Endothelial cell of umbilical vein (primary cell): ENCODE measurements at regions not wholly inside any gene's neighbourhood (a gene's known extent, or its start where the extent isn't known, plus 50 kb on each side); places are given as distances from the start of the nearest gene placed in this dataset.

Experiments
- BruUV-seq: library from RNA; stranded (reverse); fragments of 400-500 nt; replicated peaks from 2 replicates; lab custom pipeline; 2021; lab: Mats Ljungman, UMichigan
- CTCF ChIA-PET: fragments of 300-600, 350-600 bp; sonication (Branson Sonifier 250); formaldehyde crosslinking; loops from one replicate; lab custom pipeline; 2021; ENCODE audit warnings: antibody characterized with exemption, inconsistent platforms; lab: Charles Lee
- POLR2A ChIA-PET: fragments of 300-600, 350-600 bp; sonication (Branson Sonifier 250); formaldehyde crosslinking; loops from one replicate; lab custom pipeline; 2021; ENCODE audit warnings: antibody characterized with exemption, inconsistent platforms; lab: Charles Lee
- DNase-seq: peaks from one replicate; pipeline ENCODE4 v3.0.0-alpha.2; 2011; ENCODE audit warnings: low read depth, low spot score
- FAIRE-seq: peaks from 2 replicates; lab custom pipeline; 2011; peaks lifted over from hg19 to GRCh38; lab: Jason Lieb, UNC
- H2AFZ ChIP-seq: 2 replicates; pipeline ENCODE4 v1.6.0; 2012; ENCODE audit warnings: low read depth, low read length, control low read depth, inconsistent platforms
- H3K27ac ChIP-seq: 2 replicates; pipeline ENCODE4 v1.5.1; 2011; ENCODE audit warnings: low read depth, mild to moderate bottlenecking, control low read depth, low read length, moderate library complexity; ENCODE audit not compliant: insufficient read depth
- H3K27me3 ChIP-seq, 2 experiments: 2 replicates each; pipeline versions ENCODE4 v1.6.0 to v1.6.1; 2011; ENCODE audit warnings: low read length in 2 of 2, mixed read lengths in 1 of 2; ENCODE audit not compliant: control insufficient read depth in 2 of 2, insufficient read depth in 2 of 2
- H3K36me3 ChIP-seq, 2 experiments: 2 replicates in 1 of 2; 3 replicates in 1 of 2; pipeline ENCODE4 v1.5.1; 2011; ENCODE audit warnings: low read length in 2 of 2, mild to moderate bottlenecking in 1 of 2, moderate library complexity in 1 of 2; ENCODE audit not compliant: control insufficient read depth in 2 of 2, insufficient read depth in 2 of 2; ENCODE audit errors: extremely low read depth in 1 of 2
- H3K4me1 ChIP-seq: 3 replicates; pipeline ENCODE4 v1.5.1; 2011; ENCODE audit warnings: mild to moderate bottlenecking, low read length; ENCODE audit not compliant: control insufficient read depth, insufficient read depth; ENCODE audit errors: extremely low read depth
- H3K4me2 ChIP-seq: 2 replicates; pipeline ENCODE4 v1.6.1; 2011; ENCODE audit warnings: low read length, control low read depth, mixed read lengths; ENCODE audit not compliant: insufficient read depth
- H3K4me3 ChIP-seq, 3 experiments: fragments of 200-600 bp in 1 of 3; sonication (generic), shearing (Covaris generic) in 1 of 3; replicated peaks in 1 of 3; 2 replicates each; pipeline ENCODE4 v1.5.1; 2011 to 2016; ENCODE audit warnings: control low read depth in 3 of 3, low read length in 3 of 3, mild to moderate bottlenecking in 2 of 3, inconsistent platforms in 1 of 3, low read depth in 1 of 3, moderate library complexity in 1 of 3; ENCODE audit not compliant: insufficient read depth in 1 of 3
- H3K79me2 ChIP-seq: 2 replicates; pipeline ENCODE4 v1.6.0; 2012; ENCODE audit warnings: low read length, inconsistent platforms; ENCODE audit not compliant: control insufficient read depth, insufficient read depth
- H3K9ac ChIP-seq: replicated peaks from 2 replicates; pipeline ENCODE3; 2011; ENCODE audit warnings: low read length, control low read depth; ENCODE audit not compliant: insufficient read depth; ENCODE audit errors: extremely low read depth
- H3K9me1 ChIP-seq: replicated peaks from 3 replicates; pipeline ENCODE4 v1.6.0; 2011; ENCODE audit warnings: mild to moderate bottlenecking, low read length; ENCODE audit not compliant: control insufficient read depth, insufficient read depth; ENCODE audit errors: extremely low read depth
- H3K9me3 ChIP-seq: replicated peaks from 2 replicates; pipeline ENCODE4 v1.5.1; 2012; ENCODE audit warnings: low read length, inconsistent platforms; ENCODE audit not compliant: control insufficient read depth, insufficient read depth
- H4K20me1 ChIP-seq: replicated peaks from 2 replicates; pipeline ENCODE3; 2011; ENCODE audit warnings: mild to moderate bottlenecking, low read length; ENCODE audit not compliant: control insufficient read depth, insufficient read depth; ENCODE audit errors: extremely low read depth
- EZH2 ChIP-seq: IDR thresholded peaks from 2 replicates; pipeline ENCODE4 v1.6.1; 2012; ENCODE audit warnings: borderline replicate concordance, low read depth, mild to moderate bottlenecking, moderate library complexity, low read length, inconsistent platforms; ENCODE audit not compliant: severe bottlenecking
- FOS ChIP-seq: IDR thresholded peaks from 2 replicates; pipeline ENCODE4 v1.6.1; 2011; ENCODE audit warnings: mild to moderate bottlenecking, low read length, moderate library complexity, borderline replicate concordance; ENCODE audit not compliant: insufficient read depth
- GATA2 ChIP-seq: IDR thresholded peaks from 2 replicates; pipeline ENCODE4 v1.7.0; 2011; ENCODE audit warnings: low read depth, mild to moderate bottlenecking, moderate library complexity, mixed read lengths, low read length; ENCODE audit not compliant: insufficient read length, insufficient read depth
- JUN ChIP-seq: IDR thresholded peaks from 2 replicates; pipeline ENCODE4 v1.6.1; 2011; ENCODE audit warnings: borderline replicate concordance, low read depth; ENCODE audit not compliant: insufficient read length, insufficient read depth
- MYC ChIP-seq: IDR thresholded peaks from one replicate; pipeline ENCODE4 v1.6.1; 2011; ENCODE audit warnings: mild to moderate bottlenecking, low read depth, low read length
- POLR2A ChIP-seq: IDR thresholded peaks from 2 replicates; pipeline ENCODE4 v1.6.1; 2012; ENCODE audit warnings: low read depth, mild to moderate bottlenecking, control low read depth, low read length
- POLR2AphosphoS5 ChIP-seq: IDR thresholded peaks from 2 replicates; pipeline ENCODE4 v1.6.1; 2012; ENCODE audit warnings: low read depth, mild to moderate bottlenecking, control low read depth, low read length, moderate library complexity; ENCODE audit not compliant: insufficient read depth
- dilution Hi-C: fragments of 300-500 bp; cut with MboI; formaldehyde crosslinking; loops from one replicate; pipeline ENCODE4 v1.15.0; 2019; ENCODE audit warnings: low sequenced_read_pairs; ENCODE audit not compliant: extremely low pct_ligation_motif_present
- intact Hi-C: fragments of 100-400 bp; cut with micrococcal nuclease; formaldehyde crosslinking; loops from one replicate; pipeline ENCODE4 v1.10.0; 2022
- TF ChIP-seq, protein P1 (sequence below): IDR thresholded peaks from 2 replicates; pipeline ENCODE4 v1.6.1; 2011; ENCODE audit not compliant: insufficient read depth, insufficient read length
- TF ChIP-seq, protein P2 (sequence below), 2 donors: IDR thresholded peaks; 1 replicate in 1 of 2; 2 replicates in 1 of 2; pipeline ENCODE4 v1.5.1; 2011; ENCODE audit warnings: low read length in 2 of 2, mild to moderate bottlenecking in 2 of 2, moderate library complexity in 2 of 2, control low read depth in 1 of 2, inconsistent platforms in 1 of 2, low read depth in 1 of 2; ENCODE audit not compliant: insufficient read depth in 1 of 2; ENCODE audit errors: extremely low read depth in 1 of 2

DNA sequence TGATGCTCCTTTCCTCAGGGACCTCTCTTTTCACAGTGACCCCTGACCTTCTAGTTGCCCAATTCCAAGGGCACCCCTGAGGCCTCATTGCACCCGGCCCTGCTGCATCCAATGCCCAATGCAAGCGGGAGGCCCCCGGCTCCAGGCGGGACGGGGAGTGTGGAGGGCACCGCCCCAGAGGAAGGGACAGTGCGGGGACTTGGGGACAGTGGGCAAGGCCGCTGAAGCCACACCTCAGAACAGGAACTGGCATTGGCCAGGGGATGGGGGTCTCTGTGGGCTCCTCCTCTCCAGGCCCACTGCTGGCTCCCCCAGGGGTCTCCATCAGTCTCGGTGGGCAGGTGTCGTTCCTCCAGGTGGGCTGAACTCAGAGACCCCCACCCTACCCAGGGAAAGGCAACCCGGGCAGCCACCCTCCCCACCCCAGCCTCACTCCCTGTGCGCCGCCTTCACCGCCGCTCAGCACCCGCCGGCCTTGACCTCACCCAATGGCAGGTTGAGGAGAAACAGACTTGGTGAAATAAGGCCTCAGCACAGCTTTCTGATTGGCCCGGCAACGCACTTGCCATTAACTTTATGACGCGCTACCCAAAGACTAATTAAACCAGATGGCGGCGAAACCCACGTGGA lies 1312.0 kb downstream of the BRD1 start:
- no TSS peak for BruUV-seq
- ChIA-PET POLR2A (no interaction called here), CTCF (no interaction called here)
- no peak overlapping the region for H3K9ac ChIP-seq
- H2AFZ ChIP-seq = no peak overlapping the region
- no peak overlapping the region for H3K4me2 ChIP-seq
- no peaks in the 10 kb centered on the region for H3K36me3 ChIP-seq
- FAIRE-seq = no peak
- H3K9me3 ChIP-seq = peaks cover 2% of the 10 kb centered on the region
- no peaks in the 10 kb centered on the region for H3K9me1 ChIP-seq
- no peak for TF ChIP-seq POLR2AphosphoS5
- TF ChIP-seq, protein P1, sequence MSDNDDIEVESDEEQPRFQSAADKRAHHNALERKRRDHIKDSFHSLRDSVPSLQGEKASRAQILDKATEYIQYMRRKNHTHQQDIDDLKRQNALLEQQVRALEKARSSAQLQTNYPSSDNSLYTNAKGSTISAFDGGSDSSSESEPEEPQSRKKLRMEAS = no peak
- no peak for TF ChIP-seq GATA2
- no peak for TF ChIP-seq POLR2A
- TF ChIP-seq, protein P2, sequence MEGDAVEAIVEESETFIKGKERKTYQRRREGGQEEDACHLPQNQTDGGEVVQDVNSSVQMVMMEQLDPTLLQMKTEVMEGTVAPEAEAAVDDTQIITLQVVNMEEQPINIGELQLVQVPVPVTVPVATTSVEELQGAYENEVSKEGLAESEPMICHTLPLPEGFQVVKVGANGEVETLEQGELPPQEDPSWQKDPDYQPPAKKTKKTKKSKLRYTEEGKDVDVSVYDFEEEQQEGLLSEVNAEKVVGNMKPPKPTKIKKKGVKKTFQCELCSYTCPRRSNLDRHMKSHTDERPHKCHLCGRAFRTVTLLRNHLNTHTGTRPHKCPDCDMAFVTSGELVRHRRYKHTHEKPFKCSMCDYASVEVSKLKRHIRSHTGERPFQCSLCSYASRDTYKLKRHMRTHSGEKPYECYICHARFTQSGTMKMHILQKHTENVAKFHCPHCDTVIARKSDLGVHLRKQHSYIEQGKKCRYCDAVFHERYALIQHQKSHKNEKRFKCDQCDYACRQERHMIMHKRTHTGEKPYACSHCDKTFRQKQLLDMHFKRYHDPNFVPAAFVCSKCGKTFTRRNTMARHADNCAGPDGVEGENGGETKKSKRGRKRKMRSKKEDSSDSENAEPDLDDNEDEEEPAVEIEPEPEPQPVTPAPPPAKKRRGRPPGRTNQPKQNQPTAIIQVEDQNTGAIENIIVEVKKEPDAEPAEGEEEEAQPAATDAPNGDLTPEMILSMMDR (IDR thresholded peaks at IDR 0.05; ENCODE audit: extremely low read depth in 1 of 2, insufficient read depth in 1 of 2, low read depth in 1 of 2, low read length in 2 of 2) = no peak
- TF ChIP-seq EZH2 = no peak
- no peak for TF ChIP-seq FOS
- no peak for TF ChIP-seq JUN
- TF ChIP-seq MYC = no peak
- no peaks in the 10 kb centered on the region for H3K79me2 ChIP-seq
- H4K20me1 ChIP-seq = no peaks in the 10 kb centered on the region
- intact Hi-C loops (no loop called here), dilution Hi-C loops (no loop called here)
- H3K4me3 ChIP-seq = no peak overlapping the region
- no peak overlapping the region for H3K27ac ChIP-seq
- H3K27me3 ChIP-seq = no peaks in the 10 kb centered on the region
- H3K4me1 ChIP-seq = no peaks in the 10 kb centered on the region
- DNase-seq = no peak
